Activated naive CD4-positive, alpha-beta T cell treated with anti-CD3 and anti-CD28 coated beads, Interleukin-2, amount 10 ng/mL, durations not matched to agents 7 days and 5 days (primary cell): ENCODE measurements at regions not wholly inside any gene's neighbourhood (a gene's known extent, or its start where the extent isn't known, plus 50 kb on each side); places are given as distances from the start of the nearest gene placed in this dataset.
"Not testable (repeated sequence)": the region's sequence is repeated elsewhere in the genome, so short reads cannot be mapped to it uniquely, and the experiment has no call there.

ENCODE experiments used
- CTCF ChIA-PET: fragments of 350-600 bp; sonication (Branson Sonifier 250); formaldehyde crosslinking; loops from one replicate; lab custom pipeline; 2021; ENCODE audit warnings: antibody characterized with exemption; lab: Charles Lee
- DNase-seq: peaks from one replicate; pipeline ENCODE4 v3.0.0-alpha.2; 2020
- H3K27ac Mint-ChIP-seq: one replicate; pipeline ENCODE4 v1.8.0; 2021; ENCODE audit warnings: mild to moderate bottlenecking, moderate library complexity, mixed read lengths
- H3K27me3 Mint-ChIP-seq: one replicate; pipeline ENCODE4 v1.8.0; 2021; ENCODE audit warnings: mild to moderate bottlenecking, mixed read lengths
- H3K36me3 Mint-ChIP-seq: one replicate; pipeline ENCODE4 v1.8.0; 2021; ENCODE audit warnings: mixed read lengths
- H3K4me1 Mint-ChIP-seq: one replicate; pipeline ENCODE4 v1.8.0; 2021; ENCODE audit warnings: mixed read lengths
- H3K4me3 Mint-ChIP-seq: one replicate; pipeline ENCODE4 v1.8.0; 2021; ENCODE audit warnings: mild to moderate bottlenecking, moderate library complexity, mixed read lengths
- H3K9me3 Mint-ChIP-seq: one replicate; pipeline ENCODE4 v1.8.0; 2021; ENCODE audit warnings: mixed read lengths

DNA sequence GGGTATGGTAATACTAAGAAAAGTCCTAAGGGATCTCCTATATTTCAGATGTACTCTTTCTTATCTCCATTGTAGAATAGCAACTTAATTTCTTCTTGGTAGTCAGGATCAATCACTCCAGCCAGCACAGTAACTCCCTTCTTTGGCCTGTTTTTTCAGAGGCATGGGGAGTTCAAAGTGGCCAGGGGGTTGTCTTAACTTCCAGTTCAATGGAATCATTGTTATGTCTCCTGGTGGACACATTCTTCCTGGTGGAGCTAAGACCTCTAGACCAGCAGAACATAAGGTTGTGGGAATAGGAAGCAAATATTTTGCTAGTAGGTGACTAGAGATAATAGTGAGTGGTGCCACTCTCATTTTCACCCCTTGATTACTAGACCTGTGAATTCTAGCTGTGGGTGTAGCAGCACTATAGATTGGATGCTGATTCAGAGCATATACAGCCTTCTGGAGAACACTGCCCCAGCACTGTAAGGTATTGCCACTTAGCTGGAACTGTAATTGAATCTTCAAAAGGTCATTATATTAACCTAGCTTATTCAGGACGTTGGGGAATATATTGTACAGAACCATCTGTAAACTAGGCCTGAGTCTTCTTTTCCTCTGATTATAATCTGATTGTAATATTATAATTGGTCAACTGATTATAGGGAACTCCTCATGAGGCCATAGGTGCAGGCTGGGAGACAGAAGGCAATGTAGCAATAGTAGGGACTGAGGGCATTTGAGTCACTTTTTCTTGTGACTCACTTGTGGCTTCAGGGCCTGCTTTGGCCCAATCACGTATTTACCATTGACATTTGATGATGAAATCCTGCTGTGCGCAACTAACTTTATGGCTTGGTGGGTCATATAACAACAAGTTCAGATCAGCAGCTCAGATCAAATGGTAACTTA lies 60.2 kb upstream of the ATP2B1 start:
- no peak overlapping the region for H3K4me3 Mint-ChIP-seq
- H3K9me3 Mint-ChIP-seq = peaks cover 5% of the 10 kb centered on the region
- peaks cover 17% of the 10 kb centered on the region for H3K4me1 Mint-ChIP-seq
- CTCF ChIA-PET = no interaction called here
- no peaks in the 10 kb centered on the region for H3K27me3 Mint-ChIP-seq
- DNase-seq = no peak
- no peak overlapping the region for H3K27ac Mint-ChIP-seq
- H3K36me3 Mint-ChIP-seq = no peaks in the 10 kb centered on the region

DNA sequence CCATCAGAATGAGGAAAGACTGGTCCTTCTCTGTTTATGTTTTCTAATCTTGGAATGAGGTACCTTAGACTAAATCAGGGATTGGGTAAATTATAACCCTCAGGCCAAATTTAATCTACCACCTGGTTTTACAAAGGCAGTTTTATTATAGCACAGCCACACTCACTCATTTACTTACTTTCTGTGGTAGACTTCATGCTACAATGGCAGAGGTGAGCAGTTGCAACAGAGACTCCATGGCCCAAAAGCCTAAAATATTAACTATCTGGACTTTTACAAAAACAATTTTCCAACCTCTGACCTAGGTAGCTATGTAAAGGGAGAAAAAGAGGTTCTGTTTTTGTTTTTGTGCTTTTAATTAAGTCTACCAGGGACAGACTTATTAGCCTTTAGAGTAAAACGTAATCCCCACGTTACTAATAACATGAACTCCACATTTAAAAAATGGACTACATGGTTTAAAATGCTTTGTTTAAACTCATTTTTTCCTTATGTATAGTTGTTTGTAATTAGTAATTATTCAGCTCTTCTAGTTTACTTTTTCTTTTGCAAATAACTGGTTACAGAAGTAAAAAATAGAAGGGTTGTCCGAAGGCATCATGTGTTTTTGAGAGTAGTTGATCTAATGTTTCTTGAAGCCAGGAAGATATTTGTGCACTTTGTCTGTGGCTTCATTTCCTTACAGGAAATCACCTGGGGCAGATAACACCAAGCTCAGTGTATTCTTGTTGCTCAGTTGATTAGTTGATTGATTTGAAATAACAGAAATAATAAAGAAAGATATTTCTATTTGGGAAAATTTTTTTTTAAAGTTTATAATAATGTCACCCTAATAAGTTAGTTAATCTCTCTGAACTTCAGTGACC lies 57.6 kb upstream of the ATP2B1 start:
- no peaks in the 10 kb centered on the region for H3K27me3 Mint-ChIP-seq
- peak overlapping the region; percentile 20 for H3K27ac Mint-ChIP-seq
- no peak for DNase-seq
- H3K36me3 Mint-ChIP-seq = no peaks in the 10 kb centered on the region
- no peak overlapping the region for H3K4me3 Mint-ChIP-seq
- CTCF ChIA-PET = no interaction called here
- H3K9me3 Mint-ChIP-seq = peaks cover 7% of the 10 kb centered on the region
- H3K4me1 Mint-ChIP-seq = peaks cover 17% of the 10 kb centered on the region

DNA sequence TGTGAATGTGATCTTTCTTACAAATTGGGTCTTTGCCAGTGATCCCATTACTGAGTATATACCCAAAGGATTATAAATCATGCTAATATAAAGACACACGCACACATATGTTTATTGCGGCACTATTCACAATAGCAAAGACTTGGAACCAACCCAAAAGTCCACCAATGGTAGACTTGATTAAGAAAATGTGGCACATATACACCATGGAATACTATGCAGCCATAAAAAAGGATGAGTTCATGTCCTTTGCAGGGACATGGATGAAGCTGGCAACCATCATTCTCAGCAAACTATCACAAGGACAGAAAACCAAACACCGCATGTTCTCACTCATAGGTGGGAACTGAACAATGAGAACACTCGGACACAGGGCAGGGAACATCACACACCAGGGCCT lies 55.5 kb upstream of the ATP2B1 start:
- H3K27ac Mint-ChIP-seq, H3K4me3 Mint-ChIP-seq, H3K36me3 Mint-ChIP-seq, DNase-seq, H3K9me3 Mint-ChIP-seq, H3K27me3 Mint-ChIP-seq, CTCF ChIA-PET: not testable (repeated sequence)
- H3K4me1 Mint-ChIP-seq = peaks cover 26% of the 10 kb centered on the region

DNA sequence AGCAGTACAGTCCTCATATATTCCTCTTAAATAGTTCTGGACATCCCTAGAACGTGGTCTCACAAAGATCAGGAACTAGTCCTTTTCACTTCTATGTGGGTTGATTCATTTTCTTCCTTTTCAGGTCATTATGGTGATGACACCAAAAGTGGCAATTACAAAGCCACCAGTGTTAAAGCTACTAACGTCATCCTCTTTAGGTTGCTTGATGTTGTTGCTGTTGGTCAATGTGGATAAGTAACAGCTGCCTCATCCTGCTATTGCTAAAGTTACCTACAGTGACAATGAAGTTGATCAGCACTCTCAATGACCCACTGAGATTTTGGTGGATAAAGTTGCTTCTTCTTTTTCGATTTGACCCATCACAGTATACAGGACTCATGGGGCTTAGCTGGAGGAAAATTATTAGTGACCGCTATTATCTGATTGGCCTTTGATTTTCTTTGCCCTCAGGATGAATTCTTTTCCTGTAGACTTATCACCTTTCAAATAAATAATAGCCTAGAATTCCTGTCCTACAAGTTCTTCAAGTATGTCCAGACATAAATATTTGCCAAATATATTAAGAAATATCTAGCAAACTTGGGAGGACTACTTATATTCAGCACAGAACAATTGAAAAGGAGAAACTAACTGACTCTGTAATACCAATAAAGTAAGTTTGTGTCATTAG lies 54.0 kb upstream of the ATP2B1 start:
- peaks cover 7% of the 10 kb centered on the region for H3K9me3 Mint-ChIP-seq
- CTCF ChIA-PET = no interaction called here
- DNase-seq = no peak
- no peaks in the 10 kb centered on the region for H3K36me3 Mint-ChIP-seq
- H3K27ac Mint-ChIP-seq = no peak overlapping the region
- peaks cover 26% of the 10 kb centered on the region for H3K4me1 Mint-ChIP-seq
- H3K27me3 Mint-ChIP-seq = no peaks in the 10 kb centered on the region
- H3K4me3 Mint-ChIP-seq = no peak overlapping the region

DNA sequence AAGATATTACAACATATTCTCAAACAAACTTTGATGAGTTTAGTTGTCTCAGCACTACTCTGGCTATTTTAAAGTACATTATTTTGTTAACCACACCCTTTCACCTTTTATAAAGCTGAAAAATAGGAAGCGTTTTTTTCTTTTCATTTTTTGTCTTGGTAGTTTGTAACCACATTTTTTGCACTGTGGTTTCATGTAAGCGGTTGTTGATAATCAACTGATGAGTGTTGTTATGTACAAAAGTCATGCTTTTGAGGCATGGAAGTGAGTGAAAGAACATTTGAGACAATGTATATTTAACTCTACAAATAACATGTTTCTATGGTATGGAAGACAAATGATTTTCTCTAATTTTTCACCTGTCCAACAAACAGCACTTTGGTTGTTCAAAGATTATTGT lies 52.1 kb upstream of the ATP2B1 start:
- Mint-ChIP-seq H3K27ac (peak overlapping the region; percentile 35), H3K4me3 (no peak overlapping the region), H3K27me3 (no peaks in the 10 kb centered on the region), H3K36me3 (no peaks in the 10 kb centered on the region), H3K9me3 (peaks cover 7% of the 10 kb centered on the region), H3K4me1 (peaks cover 32% of the 10 kb centered on the region)
- no peak for DNase-seq
- CTCF ChIA-PET = no interaction called here
